ENCODE measurements at regions not wholly inside any gene's neighbourhood (a gene's known extent, or its start where the extent isn't known, plus 50 kb on each side); places are given as distances from the start of the nearest gene placed in this dataset.

DNA sequence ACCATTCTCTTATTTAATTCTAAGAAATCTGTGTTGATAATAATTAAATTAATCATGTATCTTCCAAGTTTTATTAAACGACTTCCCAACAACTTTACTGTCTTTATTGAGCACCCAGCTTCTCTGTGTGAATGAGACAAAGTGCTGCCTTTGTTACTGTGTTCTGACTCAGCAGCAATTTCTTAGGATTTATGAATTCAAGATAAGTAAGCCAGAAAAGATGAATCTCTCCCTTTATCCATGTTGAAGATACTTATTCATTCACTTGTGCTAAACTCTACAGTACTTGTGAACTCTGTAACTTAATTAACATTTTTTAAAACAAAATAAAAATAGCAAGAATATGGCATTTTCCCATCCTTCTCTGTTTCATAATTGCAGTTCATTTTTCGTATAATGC, 1403.3 kb upstream of the DDX18 start:
- intact Hi-C loops (cut with micrococcal nuclease): no loop called here
- no peak overlapping the region for H3K4me3 ChIP-seq (replicated peaks in 1 of 3; ENCODE audit: low read depth in 2 of 3, low read length in 3 of 3)
- no peaks in the 10 kb centered on the region for H3K27me3 ChIP-seq (ENCODE audit: control insufficient read depth in 2 of 2, insufficient read depth in 2 of 2, low read length in 2 of 2)
- no peak overlapping the region for H3K27ac ChIP-seq (ENCODE audit: low read depth in 1 of 2, low read length in 2 of 2)
- no CpG with 5 or more reads among the region's 2 CpGs for WGBS (ENCODE audit: insufficient coverage)
- H3K9me3 ChIP-seq (replicated peaks in 1 of 2; ENCODE audit: control insufficient read depth in 1 of 2, insufficient read depth in 1 of 2, low read length in 2 of 2): peaks cover 10 to 27% of the 10 kb centered on the region in 2 donors
- Mint-ChIP-seq H3K27ac (no peak overlapping the region), H3K27me3 (ENCODE audit: low read depth in 3 of 3) (no peaks in the 10 kb centered on the region), H3K36me3 (no peaks in the 10 kb centered on the region), H3K4me1 (no peaks in the 10 kb centered on the region), H3K4me3 (no peak overlapping the region), H3K9me3 (peaks cover 2 to 14% (median 7%) of the 10 kb centered on the region in 7 donors)
- H3K9ac ChIP-seq (ENCODE audit: insufficient read depth, low read length, poor library complexity, severe bottlenecking): no peak overlapping the region
- DNase-seq: no peak
- TF ChIP-seq, protein P1, sequence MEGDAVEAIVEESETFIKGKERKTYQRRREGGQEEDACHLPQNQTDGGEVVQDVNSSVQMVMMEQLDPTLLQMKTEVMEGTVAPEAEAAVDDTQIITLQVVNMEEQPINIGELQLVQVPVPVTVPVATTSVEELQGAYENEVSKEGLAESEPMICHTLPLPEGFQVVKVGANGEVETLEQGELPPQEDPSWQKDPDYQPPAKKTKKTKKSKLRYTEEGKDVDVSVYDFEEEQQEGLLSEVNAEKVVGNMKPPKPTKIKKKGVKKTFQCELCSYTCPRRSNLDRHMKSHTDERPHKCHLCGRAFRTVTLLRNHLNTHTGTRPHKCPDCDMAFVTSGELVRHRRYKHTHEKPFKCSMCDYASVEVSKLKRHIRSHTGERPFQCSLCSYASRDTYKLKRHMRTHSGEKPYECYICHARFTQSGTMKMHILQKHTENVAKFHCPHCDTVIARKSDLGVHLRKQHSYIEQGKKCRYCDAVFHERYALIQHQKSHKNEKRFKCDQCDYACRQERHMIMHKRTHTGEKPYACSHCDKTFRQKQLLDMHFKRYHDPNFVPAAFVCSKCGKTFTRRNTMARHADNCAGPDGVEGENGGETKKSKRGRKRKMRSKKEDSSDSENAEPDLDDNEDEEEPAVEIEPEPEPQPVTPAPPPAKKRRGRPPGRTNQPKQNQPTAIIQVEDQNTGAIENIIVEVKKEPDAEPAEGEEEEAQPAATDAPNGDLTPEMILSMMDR (IDR thresholded peaks at IDR 0.05): no peak
- no peaks in the 10 kb centered on the region for H4K20me1 ChIP-seq (ENCODE audit: insufficient read depth, low read length)
- no peaks in the 10 kb centered on the region for H3K4me1 ChIP-seq (ENCODE audit: control insufficient read depth in 1 of 2, insufficient read depth in 2 of 2, low read length in 2 of 2)
- H3K4me2 ChIP-seq (replicated peaks; ENCODE audit: extremely low read depth, low read length, poor library complexity, severe bottlenecking): no peak overlapping the region
- H3K36me3 ChIP-seq (replicated peaks in 1 of 2; ENCODE audit: control insufficient read depth in 1 of 2, insufficient read depth in 2 of 2, low read length in 2 of 2): no peaks in the 10 kb centered on the region
- no peaks in the 10 kb centered on the region for H3K79me2 ChIP-seq (ENCODE audit: insufficient read depth, low read length)
- H2AFZ ChIP-seq (ENCODE audit: insufficient read depth, low read depth, low read length, poor library complexity, severe bottlenecking): no peak overlapping the region

DNA sequence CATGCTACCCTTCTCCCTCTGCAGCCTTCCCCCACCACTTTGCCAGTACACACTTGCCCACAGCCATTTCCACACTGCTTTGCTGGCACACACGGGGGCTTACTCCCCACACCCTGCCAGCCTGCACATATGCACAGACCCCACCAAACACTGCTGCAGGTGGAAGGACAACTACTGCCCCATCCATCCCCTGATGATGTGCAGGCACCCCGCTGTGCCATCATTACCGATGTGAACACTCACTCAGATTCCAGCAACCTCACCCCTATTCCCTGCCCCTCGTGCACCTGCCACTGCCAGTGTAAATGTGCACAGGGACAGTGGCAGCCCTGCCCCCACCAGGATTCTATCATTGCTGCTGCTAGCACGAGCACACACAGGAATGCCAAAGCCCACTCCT, 1400.8 kb upstream of the DDX18 start:
- Mint-ChIP-seq H3K27ac (no peak overlapping the region), H3K36me3 (no peaks in the 10 kb centered on the region), H3K27me3 (ENCODE audit: low read depth in 3 of 3) (no peaks in the 10 kb centered on the region), H3K4me1 (no peaks in the 10 kb centered on the region), H3K4me3 (no peak overlapping the region), H3K9me3 (peaks cover 2 to 15% (median 10%) of the 10 kb centered on the region in 7 donors)
- Histone ChIP-seq H3K27ac (ENCODE audit: low read depth in 1 of 2, low read length in 2 of 2) (no peak overlapping the region), H3K4me1 (ENCODE audit: control insufficient read depth in 1 of 2, insufficient read depth in 2 of 2, low read length in 2 of 2) (no peaks in the 10 kb centered on the region), H3K9me3 (replicated peaks in 1 of 2; ENCODE audit: control insufficient read depth in 1 of 2, insufficient read depth in 1 of 2, low read length in 2 of 2) (peaks cover 10 to 25% of the 10 kb centered on the region in 2 donors), H2AFZ (ENCODE audit: insufficient read depth, low read depth, low read length, poor library complexity, severe bottlenecking) (no peak overlapping the region), H3K79me2 (ENCODE audit: insufficient read depth, low read length) (no peaks in the 10 kb centered on the region), H3K9ac (ENCODE audit: insufficient read depth, low read length, poor library complexity, severe bottlenecking) (no peak overlapping the region), H3K4me2 (replicated peaks; ENCODE audit: extremely low read depth, low read length, poor library complexity, severe bottlenecking) (no peak overlapping the region), H3K36me3 (replicated peaks in 1 of 2; ENCODE audit: control insufficient read depth in 1 of 2, insufficient read depth in 2 of 2, low read length in 2 of 2) (no peaks in the 10 kb centered on the region), H3K4me3 (replicated peaks in 1 of 3; ENCODE audit: low read depth in 2 of 3, low read length in 3 of 3) (no peak overlapping the region), H3K27me3 (ENCODE audit: control insufficient read depth in 2 of 2, insufficient read depth in 2 of 2, low read length in 2 of 2) (no peaks in the 10 kb centered on the region), H4K20me1 (ENCODE audit: insufficient read depth, low read length) (no peaks in the 10 kb centered on the region)
- TF ChIP-seq, protein P1 (IDR thresholded peaks at IDR 0.05): no peak
- intact Hi-C loops (cut with micrococcal nuclease): no loop called here
- DNase-seq: no peak
- 78% methylated on average over 5 of the region's 5 CpGs for whole genome bisulfite sequencing (ENCODE audit: insufficient coverage)
